ENCODE measurements at regions not wholly inside any gene's neighbourhood (a gene's known extent, or its start where the extent isn't known, plus 50 kb on each side); places are given as distances from the start of the nearest gene placed in this dataset.

DNA sequence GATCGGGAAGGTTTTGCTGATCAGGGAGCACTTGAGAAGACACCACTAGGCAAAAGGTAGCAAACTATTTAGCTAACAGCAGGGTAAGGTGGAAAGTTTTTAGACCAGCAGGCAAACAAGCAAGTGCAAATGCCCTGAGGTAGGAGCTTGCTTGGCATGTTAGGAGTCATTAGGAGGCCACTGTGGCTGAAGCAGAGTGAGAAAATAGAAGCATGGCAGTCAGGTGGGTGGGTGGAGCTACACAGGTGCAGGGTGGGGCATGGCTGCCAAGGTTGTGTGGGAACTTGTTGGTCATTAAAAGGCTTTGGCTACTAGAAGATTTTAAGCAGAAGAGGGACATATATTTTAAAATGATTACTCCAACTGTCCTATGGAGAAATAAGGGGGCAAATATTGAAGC, 77.3 kb downstream of the EDN1 start:
- TF ChIP-seq POLR2A (IDR thresholded peaks at IDR 0.05) = no peak
- TF ChIP-seq, protein P1, sequence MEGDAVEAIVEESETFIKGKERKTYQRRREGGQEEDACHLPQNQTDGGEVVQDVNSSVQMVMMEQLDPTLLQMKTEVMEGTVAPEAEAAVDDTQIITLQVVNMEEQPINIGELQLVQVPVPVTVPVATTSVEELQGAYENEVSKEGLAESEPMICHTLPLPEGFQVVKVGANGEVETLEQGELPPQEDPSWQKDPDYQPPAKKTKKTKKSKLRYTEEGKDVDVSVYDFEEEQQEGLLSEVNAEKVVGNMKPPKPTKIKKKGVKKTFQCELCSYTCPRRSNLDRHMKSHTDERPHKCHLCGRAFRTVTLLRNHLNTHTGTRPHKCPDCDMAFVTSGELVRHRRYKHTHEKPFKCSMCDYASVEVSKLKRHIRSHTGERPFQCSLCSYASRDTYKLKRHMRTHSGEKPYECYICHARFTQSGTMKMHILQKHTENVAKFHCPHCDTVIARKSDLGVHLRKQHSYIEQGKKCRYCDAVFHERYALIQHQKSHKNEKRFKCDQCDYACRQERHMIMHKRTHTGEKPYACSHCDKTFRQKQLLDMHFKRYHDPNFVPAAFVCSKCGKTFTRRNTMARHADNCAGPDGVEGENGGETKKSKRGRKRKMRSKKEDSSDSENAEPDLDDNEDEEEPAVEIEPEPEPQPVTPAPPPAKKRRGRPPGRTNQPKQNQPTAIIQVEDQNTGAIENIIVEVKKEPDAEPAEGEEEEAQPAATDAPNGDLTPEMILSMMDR (IDR thresholded peaks at IDR 0.05) = no peak

Measured in esophagus squamous epithelium (tissue), 4 donors.